ENCODE measurements at regions not wholly inside any gene's neighbourhood (a gene's known extent, or its start where the extent isn't known, plus 50 kb on each side); places are given as distances from the start of the nearest gene placed in this dataset.

- TF ChIP-seq RNF2 (IDR thresholded peaks at IDR 0.05; ENCODE audit: borderline replicate concordance, low read depth, low read length, missing control alignments, poor library complexity, severe bottlenecking) (no peak), ATF3 (IDR thresholded peaks at IDR 0.05; ENCODE audit: insufficient read depth, low read depth, low read length) (no peak), SP2 (IDR thresholded peaks at IDR 0.05; ENCODE audit: low read length) (no peak), EGR1 (IDR thresholded peaks at IDR 0.05; ENCODE audit: borderline replicate concordance, low read depth, low read length) (no peak), POU5F1 (IDR thresholded peaks at IDR 0.05; ENCODE audit: low read depth, low read length) (no peak)
Measured at GRCh38 chr1:214928574-214928973, 154.0 kb upstream of the KCNK2 start (continued).
